GM21717 (cell line): ENCODE measurements at regions not wholly inside any gene's neighbourhood (a gene's known extent, or its start where the extent isn't known, plus 50 kb on each side); places are given as distances from the start of the nearest gene placed in this dataset.

Experiments used
- ATAC-seq: cut with Tn5 transposase; IDR thresholded peaks from one replicate; pipeline ENCODE4 v1.9.1; 2021; ENCODE audit warnings: mild to moderate bottlenecking, moderate library complexity; ENCODE audit not compliant: unreplicated experiment

GRCh38 chr10:4219901-4220300 lies 434.9 kb upstream of the KLF6 start:
- ATAC-seq, result no peak

- no peak for ATAC-seq
These were observed 432.6 kb upstream of the KLF6 start for GRCh38 chr10:4217653-4218052.

GRCh38 chr10:4217187-4217586 lies 432.2 kb upstream of the KLF6 start:
- no peak for ATAC-seq

GRCh38 chr10:4216726-4217125 lies 431.7 kb upstream of the KLF6 start:
- no peak for ATAC-seq

- ATAC-seq, result no peak
These were observed 431.1 kb upstream of the KLF6 start for GRCh38 chr10:4215963-4216575.

GRCh38 chr10:4215485-4215884 lies 430.5 kb upstream of the KLF6 start:
- ATAC-seq, result no peak

GRCh38 chr10:4214908-4215307 lies 429.9 kb upstream of the KLF6 start:
- no peak for ATAC-seq

GRCh38 chr10:4213441-4213840 lies 428.4 kb upstream of the KLF6 start:
- no peak for ATAC-seq

- no peak for ATAC-seq
These were observed 427.2 kb upstream of the KLF6 start for GRCh38 chr10:4212111-4212630.

- no peak for ATAC-seq
These were observed 423.5 kb upstream of the KLF6 start for GRCh38 chr10:4208499-4208898.

- ATAC-seq, result no peak
These were observed 420.1 kb upstream of the KLF6 start for GRCh38 chr10:4205113-4205512.

GRCh38 chr10:4202938-4203337 lies 417.9 kb upstream of the KLF6 start:
- no peak for ATAC-seq

GRCh38 chr10:4201866-4202825 lies 417.1 kb upstream of the KLF6 start:
- ATAC-seq, result no peak

GRCh38 chr10:4199196-4199595 lies 414.2 kb upstream of the KLF6 start:
- no peak for ATAC-seq

GRCh38 chr10:4198216-4198615 lies 413.2 kb upstream of the KLF6 start:
- ATAC-seq, result no peak

- no peak for ATAC-seq
These were observed 412.7 kb upstream of the KLF6 start for GRCh38 chr10:4197676-4198075.

GRCh38 chr10:4196771-4197390 lies 411.9 kb upstream of the KLF6 start:
- no peak for ATAC-seq

- no peak for ATAC-seq
These were observed 411.2 kb upstream of the KLF6 start for GRCh38 chr10:4196183-4196582.

GRCh38 chr10:4195213-4195612 lies 410.2 kb upstream of the KLF6 start:
- no peak for ATAC-seq

GRCh38 chr10:4194231-4194630 lies 409.2 kb upstream of the KLF6 start:
- ATAC-seq, result no peak

GRCh38 chr10:4191894-4192293 lies 406.9 kb upstream of the KLF6 start:
- ATAC-seq, result no peak

- ATAC-seq, result no peak
These were observed 406.3 kb upstream of the KLF6 start for GRCh38 chr10:4191354-4191753.
